Ascending aorta (tissue), 2 donors: ENCODE measurements at regions not wholly inside any gene's neighbourhood (a gene's known extent, or its start where the extent isn't known, plus 50 kb on each side); places are given as distances from the start of the nearest gene placed in this dataset.

Experiments used
- DNase-seq, 2 donors: peaks; one replicate each; pipeline ENCODE4 v3.0.0-alpha.2; 2019; ENCODE audit warnings: low spot score in 2 of 2
- H3K27ac ChIP-seq, 2 donors: fragments of 200-600 bp; sonication (generic); one replicate each; pipeline ENCODE4 v1.5.1; 2016 to 2017; ENCODE audit warnings: mild to moderate bottlenecking in 1 of 2
- H3K27me3 ChIP-seq: fragments of 200-600 bp; sonication (generic); one replicate; pipeline ENCODE4 v1.5.1; 2017
- H3K36me3 ChIP-seq, 2 donors: fragments of 200-600 bp; sonication (generic); one replicate each; pipeline ENCODE4 v1.5.1; 2016
- H3K4me1 ChIP-seq, 2 donors: fragments of 200-600 bp; sonication (generic); one replicate each; pipeline ENCODE4 v1.5.1; 2016 to 2017; ENCODE audit warnings: mild to moderate bottlenecking in 1 of 2
- H3K4me3 ChIP-seq, 2 donors: fragments of 200-600 bp; sonication (generic); one replicate each; pipeline ENCODE4 v1.5.1; 2016 to 2017; ENCODE audit warnings: mild to moderate bottlenecking in 1 of 2
- H3K9me3 ChIP-seq, 2 donors: fragments of 200-600 bp; sonication (generic); one replicate each; pipeline ENCODE4 v1.5.1; 2016
- intact Hi-C: fragments of 100-400 bp; cut with DNase I; formaldehyde crosslinking; loops from one replicate; pipeline ENCODE4 v1.15.1; 2023
- TF ChIP-seq, protein P1 (sequence below), 3 experiments: fragments of 200-600 bp in 2 of 3; fragments of 450-650 bp in 1 of 3; sonication (generic) in 2 of 3; IDR thresholded peaks; one replicate each; pipeline ENCODE4 v1.5.1; 2016 to 2019; ENCODE audit warnings: antibody characterized with exemption in 3 of 3, mild to moderate bottlenecking in 1 of 3, moderate library complexity in 1 of 3

DNA sequence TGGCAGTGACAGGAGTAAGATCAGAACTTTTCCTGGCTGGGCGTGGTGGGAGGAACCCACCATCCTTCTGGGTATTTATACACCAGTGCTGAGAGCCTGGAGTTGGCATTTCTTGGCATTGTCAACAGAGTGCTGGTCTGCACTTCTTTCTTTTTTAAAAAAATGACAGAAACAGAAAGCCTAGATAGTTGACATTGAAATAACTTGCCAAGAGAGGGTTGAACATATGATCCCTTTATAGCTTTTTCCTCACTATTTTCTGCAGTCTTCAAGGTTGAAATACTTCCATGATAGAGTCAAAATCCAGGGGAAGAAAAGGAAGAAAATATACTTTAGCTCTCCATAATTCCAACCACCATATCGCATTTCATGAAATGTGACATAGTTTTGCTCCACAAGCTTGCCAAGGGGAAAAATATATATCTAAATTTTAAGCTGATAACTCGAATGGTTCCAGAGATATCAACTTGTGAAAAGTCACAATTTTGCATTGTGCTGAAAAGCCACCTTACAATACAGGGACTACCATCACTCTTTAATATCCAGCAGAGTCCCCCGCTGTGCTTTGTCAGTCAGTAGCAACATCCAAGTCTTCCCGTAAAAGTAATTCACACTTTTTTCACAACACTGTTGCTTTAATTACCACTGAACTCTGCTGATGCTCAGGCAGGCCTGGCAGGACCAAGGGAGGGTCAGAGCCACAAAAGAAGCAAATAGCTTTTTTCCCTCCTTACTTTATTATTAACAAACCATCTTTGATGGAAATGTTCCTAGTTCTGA is 764.9 kb upstream of the FANCL start:
- no peak overlapping the region for H3K4me3 ChIP-seq
- H3K36me3 ChIP-seq, result no peaks in the 10 kb centered on the region
- no peak overlapping the region for H3K27ac ChIP-seq
- no peaks in the 10 kb centered on the region for H3K27me3 ChIP-seq
- DNase-seq, result no peak
- TF ChIP-seq, protein P1, sequence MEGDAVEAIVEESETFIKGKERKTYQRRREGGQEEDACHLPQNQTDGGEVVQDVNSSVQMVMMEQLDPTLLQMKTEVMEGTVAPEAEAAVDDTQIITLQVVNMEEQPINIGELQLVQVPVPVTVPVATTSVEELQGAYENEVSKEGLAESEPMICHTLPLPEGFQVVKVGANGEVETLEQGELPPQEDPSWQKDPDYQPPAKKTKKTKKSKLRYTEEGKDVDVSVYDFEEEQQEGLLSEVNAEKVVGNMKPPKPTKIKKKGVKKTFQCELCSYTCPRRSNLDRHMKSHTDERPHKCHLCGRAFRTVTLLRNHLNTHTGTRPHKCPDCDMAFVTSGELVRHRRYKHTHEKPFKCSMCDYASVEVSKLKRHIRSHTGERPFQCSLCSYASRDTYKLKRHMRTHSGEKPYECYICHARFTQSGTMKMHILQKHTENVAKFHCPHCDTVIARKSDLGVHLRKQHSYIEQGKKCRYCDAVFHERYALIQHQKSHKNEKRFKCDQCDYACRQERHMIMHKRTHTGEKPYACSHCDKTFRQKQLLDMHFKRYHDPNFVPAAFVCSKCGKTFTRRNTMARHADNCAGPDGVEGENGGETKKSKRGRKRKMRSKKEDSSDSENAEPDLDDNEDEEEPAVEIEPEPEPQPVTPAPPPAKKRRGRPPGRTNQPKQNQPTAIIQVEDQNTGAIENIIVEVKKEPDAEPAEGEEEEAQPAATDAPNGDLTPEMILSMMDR (IDR thresholded peaks at IDR 0.05), result no peak
- no peaks in the 10 kb centered on the region for H3K4me1 ChIP-seq
- H3K9me3 ChIP-seq, result no peaks in the 10 kb centered on the region
- intact Hi-C loops, result no loop called here

DNA sequence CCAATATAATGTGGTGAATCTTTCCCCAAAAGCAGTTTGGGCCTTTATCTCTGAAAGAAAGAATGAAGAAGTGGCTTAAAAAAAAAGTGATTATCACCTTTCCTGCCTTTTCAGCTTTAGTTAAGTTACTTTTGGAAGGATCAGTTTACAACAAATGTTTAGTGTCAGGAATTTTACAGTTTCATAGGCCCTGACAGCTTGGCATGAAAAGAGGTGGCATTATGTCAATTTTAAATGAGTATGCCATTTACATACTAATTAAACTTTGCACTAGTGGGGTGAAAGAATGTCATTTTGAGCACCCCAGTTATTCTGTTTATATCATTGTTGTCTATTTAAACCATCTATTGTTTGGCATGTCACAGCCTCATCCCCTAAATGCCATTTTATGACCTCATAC is 763.5 kb upstream of the FANCL start:
- H3K27me3 ChIP-seq, result no peaks in the 10 kb centered on the region
- H3K4me1 ChIP-seq, result no peaks in the 10 kb centered on the region
- intact Hi-C loops, result no loop called here
- no peak overlapping the region for H3K4me3 ChIP-seq
- DNase-seq, result no peak
- TF ChIP-seq, protein P1 (IDR thresholded peaks at IDR 0.05), result no peak
- no peak overlapping the region for H3K27ac ChIP-seq
- H3K36me3 ChIP-seq, result no peaks in the 10 kb centered on the region
- no peaks in the 10 kb centered on the region for H3K9me3 ChIP-seq

DNA sequence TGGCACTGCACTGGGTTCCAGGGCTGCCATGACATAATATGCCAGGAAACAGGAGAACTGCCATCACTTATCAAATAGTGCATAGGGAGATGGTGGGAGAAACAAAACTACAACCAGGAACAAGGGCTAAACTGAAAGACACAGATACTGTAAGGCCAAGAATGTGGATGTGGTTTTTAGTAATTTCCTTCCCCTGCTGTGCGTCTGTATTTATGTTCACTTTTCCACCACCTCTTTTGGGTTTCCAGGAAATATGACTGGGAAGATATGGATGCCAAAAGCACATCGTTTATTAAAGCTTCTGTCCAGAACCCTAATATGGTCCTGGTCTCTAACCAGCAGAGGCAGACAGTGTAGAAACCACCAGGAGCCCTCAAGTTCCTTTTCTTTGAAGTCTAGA is 759.7 kb upstream of the FANCL start:
- TF ChIP-seq, protein P1 (IDR thresholded peaks at IDR 0.05), result no peak
- DNase-seq, result no peak
- H3K27me3 ChIP-seq, result no peaks in the 10 kb centered on the region
- no peaks in the 10 kb centered on the region for H3K4me1 ChIP-seq
- intact Hi-C loops, result no loop called here
- no peaks in the 10 kb centered on the region for H3K36me3 ChIP-seq
- no peak overlapping the region for H3K4me3 ChIP-seq
- no peak overlapping the region for H3K27ac ChIP-seq
- no peaks in the 10 kb centered on the region for H3K9me3 ChIP-seq

DNA sequence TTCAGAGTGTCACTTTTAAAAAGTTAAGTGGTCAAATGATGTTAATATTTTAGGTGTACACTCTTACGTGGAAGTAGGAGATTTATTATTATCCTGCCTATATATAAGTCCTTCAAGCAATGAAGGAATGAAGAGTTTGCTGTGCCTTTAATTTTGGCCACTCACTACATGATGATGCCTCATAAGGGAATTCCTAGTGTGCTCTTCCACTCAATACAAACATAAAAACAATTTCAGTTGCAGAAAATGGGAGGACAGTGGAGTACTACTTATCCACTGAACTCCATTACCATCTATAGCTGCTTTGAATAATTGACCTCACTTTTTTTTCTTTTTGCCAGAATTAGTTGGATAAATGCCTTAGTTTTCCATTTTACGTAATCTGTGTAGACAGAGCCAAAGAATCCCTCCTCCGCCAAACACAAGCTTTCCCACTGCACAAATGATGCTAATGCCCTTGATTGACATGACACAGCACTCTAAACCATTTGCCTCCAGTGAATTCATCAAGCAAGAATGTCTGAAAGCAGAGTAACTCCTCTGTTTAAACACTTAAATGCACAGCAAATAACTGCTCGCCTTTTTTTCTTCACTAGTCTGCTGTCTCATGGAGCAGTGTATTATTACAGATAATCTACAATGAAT is 751.1 kb upstream of the FANCL start:
- DNase-seq, result no peak
- intact Hi-C loops, result no loop called here
- H3K4me1 ChIP-seq, result no peaks in the 10 kb centered on the region
- H3K27me3 ChIP-seq, result no peaks in the 10 kb centered on the region
- no peaks in the 10 kb centered on the region for H3K36me3 ChIP-seq
- no peaks in the 10 kb centered on the region for H3K9me3 ChIP-seq
- no peak overlapping the region for H3K4me3 ChIP-seq
- TF ChIP-seq, protein P1 (IDR thresholded peaks at IDR 0.05), result no peak
- no peak overlapping the region for H3K27ac ChIP-seq

DNA sequence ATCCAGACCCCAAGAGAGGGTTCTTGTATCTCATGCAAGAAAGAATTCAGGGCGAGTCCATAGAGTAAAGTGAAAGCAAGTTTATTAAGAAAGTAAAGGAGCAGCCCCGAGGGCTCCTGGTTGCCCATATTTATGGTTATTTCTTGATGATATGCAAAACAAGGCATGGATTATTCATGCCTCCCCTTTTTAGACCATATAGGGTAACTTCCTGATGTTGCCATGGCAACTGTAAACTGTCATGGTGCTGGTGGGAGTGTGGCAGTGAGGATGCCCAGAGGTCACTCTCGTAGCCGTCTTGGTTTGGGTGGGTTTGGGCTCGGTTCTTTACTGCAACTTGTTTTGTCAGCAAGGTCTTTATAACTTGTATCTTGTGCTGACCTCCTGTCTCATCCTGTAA is 750.2 kb upstream of the FANCL start:
- Histone ChIP-seq H3K36me3 (no peaks in the 10 kb centered on the region), H3K27me3 (no peaks in the 10 kb centered on the region), H3K27ac (no peak overlapping the region), H3K4me1 (no peaks in the 10 kb centered on the region), H3K4me3 (no peak overlapping the region), H3K9me3 (no peaks in the 10 kb centered on the region)
- no peak for DNase-seq
- TF ChIP-seq, protein P1 (IDR thresholded peaks at IDR 0.05), result no peak
- intact Hi-C loops, result no loop called here
